ENCODE measurements at regions not wholly inside any gene's neighbourhood (a gene's known extent, or its start where the extent isn't known, plus 50 kb on each side); places are given as distances from the start of the nearest gene placed in this dataset.
"Not testable (repeated sequence)": the region's sequence is repeated elsewhere in the genome, so short reads cannot be mapped to it uniquely, and the experiment has no call there.

DNA sequence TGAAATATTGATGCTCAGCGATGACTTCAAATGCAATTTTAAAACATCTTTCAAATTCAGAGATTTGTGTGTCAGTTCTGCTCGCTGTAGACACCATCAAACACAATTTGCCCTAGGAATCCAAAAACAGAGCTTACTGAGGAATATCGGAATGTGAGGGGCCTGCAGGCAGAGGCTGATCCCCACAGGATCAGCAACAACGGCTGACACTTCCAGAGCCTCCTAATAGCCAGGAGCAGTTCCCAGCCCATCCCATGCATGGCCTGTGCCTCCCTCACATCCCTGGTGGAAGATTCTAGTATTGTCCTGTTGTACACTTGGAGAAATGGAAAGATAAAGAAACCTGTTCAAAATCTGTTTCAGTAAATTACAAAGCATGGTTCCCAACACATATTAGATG, 129.7 kb upstream of the VWC2 start:
- no peak for FAIRE-seq
- no peak for DNase-seq (ENCODE audit: insufficient read length, low spot score)

DNA sequence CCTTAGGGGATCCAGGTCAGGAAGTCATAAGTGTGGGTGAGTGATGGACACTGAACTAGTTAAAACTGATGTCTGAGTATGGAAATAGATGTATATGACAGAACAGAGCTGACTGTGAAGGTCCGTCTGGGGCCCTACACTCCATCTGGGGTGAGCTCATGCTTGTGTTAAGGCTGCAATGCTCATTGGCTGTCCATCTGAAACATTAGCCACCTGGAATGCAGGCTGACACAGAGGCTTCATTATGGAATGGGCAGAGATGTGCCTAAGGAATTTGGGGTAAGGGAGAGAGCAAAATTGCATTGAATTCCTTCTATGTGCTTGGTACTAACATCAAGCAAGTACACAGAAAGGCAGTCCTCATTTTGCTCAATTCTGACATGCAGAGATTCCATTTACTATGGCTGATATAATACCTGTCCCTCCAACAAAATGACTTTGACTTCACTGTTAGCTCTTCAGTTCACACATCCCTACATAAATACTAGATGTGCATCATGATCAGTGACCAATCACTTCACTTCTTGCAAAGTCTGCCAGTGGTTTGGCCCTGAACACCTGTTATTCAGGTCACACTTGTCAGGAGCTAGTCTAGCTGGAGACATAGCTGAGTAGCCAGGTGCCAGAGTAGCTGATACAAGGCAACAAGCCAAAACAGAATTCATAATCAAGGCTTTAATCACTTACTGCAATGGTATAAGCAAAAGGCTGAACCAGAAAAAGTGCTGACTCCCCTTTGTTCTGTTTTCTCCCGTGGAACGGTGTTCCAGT, 128.9 kb upstream of the VWC2 start:
- DNase-seq (ENCODE audit: insufficient read length, low spot score): no peak
- FAIRE-seq: no peak

DNA sequence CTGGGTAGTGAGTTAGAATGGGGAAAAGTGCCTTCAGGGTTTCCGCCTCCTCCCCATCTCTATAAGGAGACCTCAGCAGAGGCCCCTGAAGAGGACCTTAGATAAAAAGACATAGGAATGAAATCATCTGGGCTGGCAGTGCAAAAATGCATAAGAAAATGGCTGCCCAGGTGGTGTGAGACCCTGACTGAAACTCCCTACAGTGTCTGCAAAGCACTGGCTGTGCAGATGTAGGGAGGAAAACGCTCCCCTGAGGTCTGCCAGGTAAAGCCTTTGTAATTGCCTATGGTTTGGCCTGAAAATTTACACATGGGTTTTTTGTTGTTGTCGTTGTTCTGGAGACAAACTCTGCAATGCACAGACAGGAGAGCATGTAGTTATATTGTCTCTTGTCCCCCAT, 128.1 kb upstream of the VWC2 start:
- FAIRE-seq (no peak), DNase-seq (ENCODE audit: insufficient read length, low spot score) (no peak)

- FAIRE-seq (no peak), DNase-seq (ENCODE audit: insufficient read length, low spot score) (no peak)
These were observed 113.2 kb upstream of the VWC2 start for GRCh38 chr7:49660170-49660783.

GRCh38 chr7:49660976-49661375, 112.5 kb upstream of the VWC2 start:
- no peak for DNase-seq (ENCODE audit: insufficient read length, low spot score)
- FAIRE-seq: no peak

- FAIRE-seq: not testable (repeated sequence)
These were observed 107.5 kb upstream of the VWC2 start for GRCh38 chr7:49665963-49666362.

GRCh38 chr7:49666764-49667163, 106.7 kb upstream of the VWC2 start:
- no peak for FAIRE-seq

More at GRCh38 chr7:49665963-49666362, 107.5 kb upstream of the VWC2 start:
- DNase-seq (ENCODE audit: insufficient read length, low spot score): not testable (repeated sequence)

DNA sequence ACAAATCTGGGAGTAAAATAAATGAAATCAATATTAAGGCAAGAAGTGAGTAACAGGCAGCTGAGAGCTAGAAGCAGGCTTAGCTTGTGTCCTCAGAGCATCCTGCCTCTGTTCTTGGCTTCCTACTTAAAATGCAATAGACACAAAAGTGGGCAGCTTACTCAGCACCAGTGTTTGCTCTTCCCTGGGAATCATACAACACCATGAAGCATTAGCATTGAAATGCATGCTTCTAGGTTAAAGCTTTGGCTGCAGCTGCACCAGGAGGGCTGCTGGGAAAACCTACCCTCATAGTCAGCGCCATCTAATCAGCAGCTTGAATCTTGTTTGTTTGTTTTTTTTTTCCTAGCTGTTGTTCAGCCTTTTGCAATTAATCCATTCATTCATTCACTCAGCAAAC, 104.2 kb upstream of the VWC2 start:
- DNase-seq (ENCODE audit: insufficient read length, low spot score) (no peak), FAIRE-seq (no peak)

More at GRCh38 chr7:49666764-49667163, 106.7 kb upstream of the VWC2 start:
- DNase-seq (ENCODE audit: insufficient read length, low spot score): no peak

DNA sequence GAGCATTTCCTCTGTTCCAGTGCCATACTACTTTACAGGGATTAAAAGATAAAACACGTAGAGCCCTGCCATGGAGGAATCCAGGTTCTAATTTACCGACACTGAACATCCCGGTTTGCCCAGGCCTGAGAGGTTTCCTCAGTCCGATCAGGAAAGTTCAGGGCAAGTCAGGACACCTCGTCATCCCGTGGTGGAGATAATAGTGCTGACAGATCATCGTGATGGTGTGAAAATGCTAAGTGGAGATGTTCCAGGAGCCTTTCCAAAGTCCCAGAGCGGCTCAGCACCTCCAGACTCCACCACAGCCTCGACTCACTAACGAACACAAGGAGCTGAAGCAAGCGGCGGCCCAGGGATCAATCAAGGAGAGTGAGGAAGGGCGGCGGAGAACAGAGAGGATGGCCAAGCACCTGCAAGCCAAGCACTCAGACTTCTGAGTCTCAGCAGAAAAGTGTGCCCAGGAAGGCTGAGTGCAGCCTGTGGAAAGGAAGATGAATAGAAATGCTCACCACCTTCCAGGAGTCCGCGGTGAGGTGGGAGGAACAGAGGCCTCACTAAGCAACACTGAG, 103.7 kb upstream of the VWC2 start:
- DNase-seq (ENCODE audit: insufficient read length, low spot score): no peak
- no peak for FAIRE-seq

- no peak for DNase-seq (ENCODE audit: insufficient read length, low spot score)
- FAIRE-seq: no peak
These were observed 102.4 kb upstream of the VWC2 start for GRCh38 chr7:49670991-49671390.

DNA sequence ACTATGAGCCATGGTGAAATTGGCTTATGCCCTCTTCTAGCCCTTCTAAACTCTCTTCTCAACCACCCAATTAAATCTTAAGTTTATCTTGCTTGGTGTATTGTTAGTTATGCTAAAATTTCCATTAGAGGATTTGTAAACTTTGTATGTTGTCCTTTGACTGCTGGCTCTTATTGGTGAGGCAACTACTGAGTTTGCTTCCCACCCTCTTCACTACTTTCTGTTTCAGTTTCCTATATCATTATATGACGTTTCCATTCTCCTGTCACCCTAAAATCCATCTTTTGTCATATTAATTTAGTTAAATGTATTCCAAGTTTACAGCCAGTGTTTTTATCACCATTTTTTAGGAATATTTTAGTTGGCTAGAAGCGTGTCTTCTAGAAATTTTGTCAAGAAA, 80.9 kb upstream of the VWC2 start:
- DNase-seq (ENCODE audit: insufficient read length, low spot score): no peak
- no peak for FAIRE-seq

DNA sequence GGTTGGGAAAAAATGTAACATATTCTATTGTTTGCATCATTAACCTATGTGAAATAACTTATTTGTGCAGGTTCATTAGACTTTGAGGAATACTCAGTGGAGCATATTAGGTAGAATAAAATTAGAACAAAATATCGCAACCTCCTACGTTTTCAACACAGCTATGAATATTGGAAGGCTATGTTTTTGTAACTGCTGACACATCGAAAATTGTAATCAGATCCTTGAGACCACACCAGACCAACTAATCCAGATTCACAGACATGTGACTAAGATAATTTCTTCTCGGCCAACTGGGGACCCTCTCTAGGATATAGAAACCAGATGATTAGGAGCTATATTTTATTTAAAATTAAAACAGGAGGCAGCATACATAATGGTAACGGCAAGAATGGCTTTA, 77.5 kb upstream of the VWC2 start:
- DNase-seq (ENCODE audit: insufficient read length, low spot score): no peak
- FAIRE-seq: no peak

GRCh38 chr7:49700841-49701240, 72.6 kb upstream of the VWC2 start:
- DNase-seq (ENCODE audit: insufficient read length, low spot score) (no peak), FAIRE-seq (no peak)

DNA sequence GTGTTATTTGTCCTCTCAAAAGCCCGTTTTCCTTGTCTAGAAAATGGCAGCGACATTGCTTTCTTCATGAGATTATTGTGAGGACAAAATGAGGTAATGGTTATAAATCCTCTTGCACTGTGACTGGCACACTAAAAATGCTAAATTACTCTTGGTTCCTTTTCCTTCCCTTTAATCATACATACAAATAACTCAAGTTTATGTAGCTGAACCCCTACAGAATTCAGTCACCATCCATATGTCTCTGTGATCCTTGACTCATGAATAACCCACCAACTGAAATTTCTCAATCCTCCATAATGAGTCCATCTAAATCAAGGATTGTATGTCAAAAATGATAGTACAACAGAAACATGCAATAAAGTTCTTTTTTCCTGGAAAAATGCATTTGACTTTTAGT, 71.3 kb upstream of the VWC2 start:
- no peak for DNase-seq (ENCODE audit: insufficient read length, low spot score)

DNA sequence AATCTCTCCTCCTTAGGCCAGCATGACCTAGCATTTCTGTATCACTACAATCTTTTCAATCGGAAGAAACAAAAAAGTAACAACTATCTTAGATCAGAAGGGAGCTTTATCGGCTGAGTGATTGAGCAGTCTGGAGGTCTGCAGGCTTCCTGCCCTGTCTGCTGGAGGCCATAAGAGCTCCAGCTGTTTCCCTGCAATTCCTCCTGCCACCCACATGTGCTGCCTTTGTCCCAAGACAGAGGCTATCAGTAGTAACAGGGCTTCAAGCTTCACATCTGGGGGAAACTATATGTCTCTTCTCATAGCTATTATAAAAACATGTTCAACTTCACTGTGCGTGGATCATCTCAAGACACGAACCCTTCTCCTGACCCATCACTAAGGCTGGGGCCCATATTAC, 70.1 kb upstream of the VWC2 start:
- DNase-seq (ENCODE audit: insufficient read length, low spot score) (no peak), FAIRE-seq (no peak)

More for the DNA sequence above, 71.3 kb upstream of the VWC2 start:
- no peak for FAIRE-seq

- DNase-seq (ENCODE audit: insufficient read length, low spot score) (no peak), FAIRE-seq (no peak)
These were observed 69.6 kb upstream of the VWC2 start for GRCh38 chr7:49703881-49704280.

GRCh38 chr7:49706106-49706505, 67.3 kb upstream of the VWC2 start:
- FAIRE-seq: no peak
- DNase-seq (ENCODE audit: insufficient read length, low spot score): no peak

- DNase-seq (ENCODE audit: insufficient read length, low spot score): no peak
- no peak for FAIRE-seq
These were observed 65.5 kb upstream of the VWC2 start for GRCh38 chr7:49707891-49708290.

DNA sequence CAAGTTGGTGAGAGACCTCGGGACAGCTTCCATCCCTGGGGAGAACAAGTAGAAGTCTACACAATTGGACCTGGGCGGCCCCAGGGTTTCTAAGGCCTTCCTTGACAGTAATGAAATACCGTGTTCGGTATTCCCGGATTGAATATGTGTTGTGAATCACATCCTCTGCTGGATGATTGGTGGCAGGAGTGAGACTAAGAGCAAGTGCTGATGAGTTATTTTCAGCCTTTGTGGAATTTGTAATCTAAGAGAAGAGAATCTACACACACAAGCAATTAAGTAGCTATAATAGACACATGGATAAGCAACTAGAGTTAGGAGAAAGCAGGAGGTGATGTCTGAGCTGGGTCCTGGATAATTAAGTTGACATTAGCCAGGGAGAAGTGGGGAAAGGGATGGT, 64.8 kb upstream of the VWC2 start:
- FAIRE-seq: no peak
- DNase-seq (ENCODE audit: insufficient read length, low spot score): no peak

- not testable (repeated sequence) for DNase-seq (ENCODE audit: insufficient read length, low spot score); FAIRE-seq
These were observed 62.2 kb upstream of the VWC2 start for GRCh38 chr7:49711072-49711723.

DNA sequence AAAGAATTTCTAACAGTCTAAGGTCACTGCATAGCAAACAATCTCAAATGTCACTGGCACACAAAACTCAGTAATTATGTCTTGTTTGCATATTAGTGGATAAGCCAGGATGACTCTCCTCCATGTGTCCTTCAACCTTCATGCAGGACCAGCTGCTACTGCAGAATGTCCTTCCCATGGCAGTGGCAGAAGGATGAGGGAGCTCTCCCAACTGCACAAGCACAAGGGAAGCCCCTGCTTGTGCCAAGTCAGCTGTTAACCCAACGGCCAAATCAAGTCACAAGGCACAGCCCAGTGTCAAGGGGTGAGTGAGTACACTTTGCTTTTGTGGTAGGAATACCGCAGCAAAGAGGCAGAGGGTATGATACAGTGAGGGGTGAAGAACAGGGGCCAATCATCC, 59.3 kb upstream of the VWC2 start:
- DNase-seq (ENCODE audit: insufficient read length, low spot score) (no peak), FAIRE-seq (no peak)

GRCh38 chr7:49715486-49715885, 58.0 kb upstream of the VWC2 start:
- DNase-seq (ENCODE audit: insufficient read length, low spot score) (no peak), FAIRE-seq (no peak)

All from GM19239 (cell line).